HG03103 (cell line): ENCODE measurements at regions not wholly inside any gene's neighbourhood (a gene's known extent, or its start where the extent isn't known, plus 50 kb on each side); places are given as distances from the start of the nearest gene placed in this dataset.

Source experiments
- ATAC-seq: cut with Tn5 transposase; IDR thresholded peaks from one replicate; pipeline ENCODE4 v1.9.1; 2021; ENCODE audit warnings: low read depth; ENCODE audit not compliant: unreplicated experiment

DNA sequence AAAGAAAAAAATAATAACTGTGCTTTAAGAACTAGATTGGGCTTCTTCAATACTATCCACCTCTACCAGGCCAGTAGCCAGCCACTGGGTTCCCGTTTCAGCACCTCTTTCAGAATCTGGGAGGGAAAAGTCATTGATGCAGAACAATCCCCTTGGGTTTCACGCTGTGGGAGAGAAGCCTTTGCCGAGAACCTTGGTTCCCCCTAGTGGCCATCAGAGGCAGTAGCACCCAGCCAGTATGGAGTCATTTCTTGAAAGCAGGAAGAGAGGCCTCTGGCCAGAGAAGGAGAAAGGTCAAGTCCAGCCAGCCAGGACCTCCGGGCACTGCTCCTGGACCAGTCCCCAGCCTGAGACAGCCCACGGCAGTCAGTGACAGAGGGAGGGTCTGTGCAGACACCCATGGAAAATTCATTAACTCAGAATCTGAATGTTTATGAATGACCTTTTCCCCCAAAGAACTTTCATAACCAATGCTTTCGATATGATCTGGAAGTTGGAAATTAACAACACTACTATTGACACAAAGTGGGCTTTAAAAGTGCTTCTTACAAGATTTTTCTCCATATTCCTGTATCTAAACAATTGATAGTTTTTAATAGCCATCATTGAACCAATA, 51.2 kb upstream of the CDH5 start:
- peak; percentile 93 for ATAC-seq

DNA sequence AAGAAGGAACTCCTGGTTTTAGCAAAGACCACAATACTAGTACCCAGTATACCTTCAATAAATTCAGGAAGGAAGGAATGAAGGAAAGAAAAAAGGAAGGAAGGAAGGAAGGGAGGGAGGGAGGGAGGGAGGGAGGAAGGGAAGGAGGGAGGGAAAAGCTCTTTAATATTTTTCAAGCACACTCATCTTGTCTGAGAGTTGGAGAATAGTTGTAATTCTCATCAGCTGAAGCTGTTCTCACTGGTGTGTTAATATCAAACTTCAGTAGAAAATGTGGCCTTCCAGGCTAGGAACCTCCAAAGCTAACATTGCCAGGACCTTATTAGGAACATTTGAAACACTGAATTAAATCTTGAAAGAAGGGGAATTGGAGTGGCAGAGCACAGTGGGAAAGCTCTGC, 55.2 kb upstream of the CDH5 start:
- no peak for ATAC-seq

DNA sequence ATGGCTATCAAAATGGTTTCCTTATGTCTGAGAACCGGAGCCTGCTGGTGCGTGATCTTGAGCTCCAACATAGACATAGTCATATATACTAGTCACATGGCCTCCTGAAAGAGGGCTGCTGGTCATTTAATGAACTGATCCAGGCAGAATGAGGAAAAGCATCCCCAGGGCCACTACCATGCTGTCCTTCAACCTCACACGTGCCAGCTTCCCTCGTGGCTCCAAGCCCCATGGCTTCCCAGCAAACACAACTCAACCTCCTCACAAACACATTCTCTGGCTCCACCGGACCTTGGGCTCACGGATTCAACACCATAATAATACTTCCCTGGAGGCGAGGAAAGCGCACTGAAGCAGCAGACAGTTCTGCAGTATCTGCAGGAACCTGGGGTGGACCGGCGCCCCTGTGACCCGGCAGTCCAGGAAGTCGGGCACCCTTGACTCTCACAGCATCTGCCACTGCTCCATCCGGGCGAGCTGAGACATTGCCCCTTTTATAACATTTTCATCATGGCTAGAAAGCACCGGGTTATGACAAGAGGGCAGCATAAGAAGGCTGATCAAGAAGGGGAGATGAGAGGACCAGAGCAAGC, 57.2 kb upstream of the CDH5 start:
- ATAC-seq: no peak

DNA sequence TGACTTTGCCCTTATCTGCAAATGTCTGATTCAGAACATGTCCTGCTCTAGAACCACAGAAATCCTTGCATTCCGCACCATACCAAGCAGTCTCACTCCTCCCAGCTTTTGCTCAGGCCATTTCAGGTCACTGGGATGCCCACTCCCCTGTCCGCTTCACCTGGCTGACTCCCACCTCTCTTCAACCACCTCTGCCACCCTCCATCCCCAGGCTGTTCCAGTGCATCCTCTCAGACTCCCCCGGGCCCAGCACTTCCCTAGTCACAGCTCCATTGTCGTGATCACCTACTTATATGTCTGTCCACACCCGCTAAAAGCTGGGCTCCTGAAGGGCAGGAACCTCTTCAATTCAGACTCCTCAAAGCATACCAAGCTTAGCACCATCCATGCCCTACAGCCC, 58.4 kb upstream of the CDH5 start:
- no peak for ATAC-seq

DNA sequence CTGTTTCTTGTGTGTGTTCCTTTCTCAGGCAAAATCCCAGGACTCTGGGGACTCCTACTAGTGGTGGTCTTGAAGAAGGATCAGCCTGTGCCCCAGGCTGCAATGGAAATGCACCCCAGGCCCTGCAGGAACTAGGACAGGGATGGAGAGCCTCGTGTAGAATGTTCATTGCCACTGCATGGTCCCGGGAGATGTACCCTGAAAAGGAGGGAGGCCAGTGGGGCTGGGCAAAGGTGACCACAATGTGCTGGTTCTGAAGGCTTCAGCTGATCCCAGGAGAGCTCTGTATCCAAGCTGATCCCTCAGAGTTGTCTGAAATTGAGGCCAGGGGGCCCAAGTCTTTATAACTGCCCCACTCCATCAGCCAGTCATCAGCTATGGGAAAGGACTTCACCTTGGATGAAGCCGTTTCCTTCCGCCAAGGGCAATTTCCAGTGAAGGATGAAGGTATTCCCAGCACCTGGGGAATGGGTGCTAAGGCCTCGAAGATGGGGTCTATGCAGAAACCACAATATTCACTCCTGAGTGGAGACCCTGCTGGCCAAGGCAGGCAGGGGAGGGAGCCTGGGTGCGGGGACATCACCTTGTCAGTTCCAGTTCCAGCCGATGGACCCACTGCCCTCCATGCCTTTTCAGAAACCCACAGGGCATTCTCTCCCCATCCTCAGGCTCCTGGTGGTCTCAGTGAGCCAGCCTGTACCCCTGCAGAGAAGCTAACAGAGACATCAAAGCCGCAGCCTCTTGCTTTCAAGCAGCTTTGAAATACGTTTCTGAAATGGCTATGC, 59.9 kb upstream of the CDH5 start:
- no peak for ATAC-seq

DNA sequence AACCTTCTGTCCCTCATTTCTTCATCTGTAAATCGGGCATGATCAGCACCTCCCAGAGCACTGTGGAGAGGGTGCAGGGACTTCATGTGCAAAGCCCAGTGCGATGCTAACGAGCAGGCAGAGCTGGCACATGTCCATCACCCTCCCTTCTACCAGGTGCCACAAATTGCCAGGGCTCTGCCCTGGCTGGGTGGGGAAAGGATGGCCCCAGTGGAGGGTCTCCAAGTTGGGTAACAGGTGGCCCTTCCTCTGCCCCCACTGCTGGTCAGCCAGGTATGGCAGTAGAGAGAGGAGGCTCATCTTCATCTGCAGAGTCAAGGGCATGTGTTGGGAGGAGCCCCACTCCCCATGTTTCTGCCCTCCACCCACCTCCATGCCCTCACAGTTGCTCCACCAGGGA, 61.5 kb upstream of the CDH5 start:
- ATAC-seq: no peak

DNA sequence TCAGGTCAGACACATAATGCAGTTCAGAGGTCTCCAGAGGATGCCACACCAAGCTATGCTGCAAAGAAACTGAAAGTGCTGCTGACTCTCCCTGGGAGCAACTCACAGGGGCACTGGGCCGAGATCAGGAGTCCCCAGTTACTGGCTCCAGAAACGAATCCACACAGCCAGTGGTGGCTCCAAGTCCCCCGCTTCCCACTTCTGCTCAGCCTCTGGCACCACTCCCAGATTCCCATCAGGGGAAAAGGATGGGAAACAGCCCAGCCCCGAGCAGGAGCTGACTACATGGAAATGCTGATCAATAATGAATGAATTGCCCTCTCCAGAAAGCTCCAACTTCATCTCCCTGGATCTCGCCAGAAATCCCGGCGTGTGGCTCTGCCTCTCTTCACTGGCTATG, 62.3 kb upstream of the CDH5 start:
- ATAC-seq: no peak

DNA sequence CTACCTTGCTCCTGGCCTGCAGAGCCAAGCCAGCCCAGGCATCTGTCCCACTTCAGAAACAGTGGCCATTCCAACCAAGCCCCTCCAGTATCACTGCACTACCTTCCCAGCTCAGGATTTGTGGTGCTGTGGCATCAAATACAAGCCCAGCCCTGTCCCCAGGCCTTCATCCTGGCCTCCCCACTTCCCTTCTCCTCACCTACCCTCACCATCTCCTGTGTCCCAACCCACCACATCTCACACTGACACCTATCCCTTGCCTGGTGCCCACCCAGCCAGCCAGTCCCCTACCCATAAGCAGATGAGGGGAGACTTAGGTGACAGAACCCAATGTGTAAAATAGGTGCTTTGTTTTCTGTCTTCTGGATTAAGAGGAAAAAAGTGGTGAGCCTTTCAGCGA, 66.0 kb upstream of the CDH5 start:
- ATAC-seq: no peak

DNA sequence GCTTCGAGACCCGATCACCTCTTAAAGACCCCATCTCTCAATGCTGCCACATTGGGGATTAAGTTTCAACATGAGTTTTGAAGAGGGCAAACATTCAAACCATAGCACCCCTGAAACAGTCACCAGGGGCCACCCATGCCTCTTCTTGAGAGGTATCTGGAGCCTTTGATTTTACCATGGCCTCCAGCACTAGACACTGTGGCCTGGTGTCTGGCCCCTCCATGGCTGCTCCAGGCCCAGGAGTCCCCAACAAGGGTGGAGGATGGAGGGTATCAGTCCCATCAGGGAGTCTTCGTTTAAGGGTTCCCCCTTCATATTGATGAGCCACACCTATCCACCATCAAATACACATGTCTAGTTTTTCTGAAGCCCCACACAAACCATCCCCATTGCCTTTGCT, 66.5 kb upstream of the CDH5 start:
- no peak for ATAC-seq

DNA sequence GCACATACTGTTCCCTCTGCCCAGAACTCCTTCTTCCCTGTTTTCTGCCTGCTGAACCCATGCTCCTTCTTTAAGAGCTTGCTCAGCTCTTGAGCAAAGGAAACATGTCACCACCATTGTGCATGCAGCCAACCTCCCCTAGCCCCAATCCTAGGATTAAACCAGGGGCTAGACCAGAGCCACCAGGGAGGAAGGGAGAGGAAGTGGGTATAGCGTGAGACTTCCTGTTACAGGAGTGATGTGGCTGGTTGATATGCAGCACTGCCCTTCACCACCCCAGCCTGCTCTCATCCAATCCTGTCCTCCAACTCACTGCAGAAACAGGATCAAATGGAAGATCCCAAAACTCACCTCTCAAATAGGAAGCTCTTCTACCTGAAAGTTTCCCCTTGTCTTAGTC, 67.1 kb upstream of the CDH5 start:
- no peak for ATAC-seq

DNA sequence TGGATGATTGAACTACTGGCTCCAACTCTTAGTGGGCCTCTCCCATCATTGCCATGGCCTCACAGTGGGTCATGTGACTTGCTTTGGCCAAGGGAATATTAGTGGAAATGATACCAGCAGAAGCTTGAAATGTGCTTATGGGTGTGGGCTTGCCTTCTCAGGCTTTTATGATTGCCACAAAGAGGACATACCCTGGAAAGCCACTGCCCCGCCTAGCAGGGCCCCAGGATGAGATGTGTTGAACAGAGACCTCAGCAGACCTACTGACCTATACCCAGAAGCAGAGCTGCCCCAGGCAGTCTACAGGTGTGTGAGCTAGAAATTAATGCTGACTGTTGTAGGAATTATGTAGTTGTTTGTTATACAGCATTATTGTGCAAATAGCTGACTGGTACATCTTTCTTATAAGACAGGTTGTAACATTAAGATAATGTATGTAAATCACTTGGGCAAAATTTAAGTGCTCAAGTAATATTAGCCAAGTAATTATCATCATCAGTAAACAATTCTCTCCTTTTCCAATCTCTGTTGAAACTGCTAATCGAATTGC, 67.8 kb upstream of the CDH5 start:
- ATAC-seq: no peak

DNA sequence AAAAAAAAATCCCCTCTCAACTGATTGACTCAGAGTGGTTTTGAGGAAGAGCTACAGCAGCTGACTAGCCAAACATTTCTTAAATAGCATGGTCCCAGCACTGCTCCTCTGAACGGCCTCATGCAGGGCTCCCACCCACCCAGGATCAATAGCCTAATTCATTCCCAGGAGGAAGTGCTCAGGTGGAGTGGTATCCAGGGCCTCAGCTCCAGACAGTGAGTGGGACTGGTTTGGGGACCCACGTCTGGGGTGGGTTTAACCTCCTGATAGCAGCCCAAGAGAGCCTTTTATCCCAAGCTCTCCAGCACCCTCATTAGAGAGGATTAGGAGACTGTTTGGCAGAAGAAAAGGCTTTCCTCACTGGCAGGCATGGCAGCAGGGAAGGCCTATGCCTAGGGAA, 68.5 kb upstream of the CDH5 start:
- ATAC-seq: no peak

DNA sequence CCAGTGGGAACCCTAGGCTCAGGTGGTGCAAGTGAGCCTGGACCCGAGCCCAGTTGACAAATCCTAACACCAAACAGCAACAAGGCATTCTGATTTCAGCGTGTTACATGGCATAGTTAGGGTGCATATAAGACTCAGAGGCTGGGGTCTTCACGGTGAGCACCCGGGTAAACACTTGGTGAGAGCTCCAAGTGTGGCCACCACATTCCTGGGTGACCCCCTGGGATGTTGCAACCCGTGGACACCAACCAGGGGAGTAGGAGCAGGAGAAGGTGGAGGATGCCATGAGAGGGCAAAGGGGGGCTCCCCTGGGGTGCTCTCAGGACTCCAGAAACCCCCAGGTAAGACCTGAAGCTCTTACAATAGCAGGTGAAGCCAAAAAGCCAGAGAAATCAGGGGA, 69.9 kb upstream of the CDH5 start:
- no peak for ATAC-seq

DNA sequence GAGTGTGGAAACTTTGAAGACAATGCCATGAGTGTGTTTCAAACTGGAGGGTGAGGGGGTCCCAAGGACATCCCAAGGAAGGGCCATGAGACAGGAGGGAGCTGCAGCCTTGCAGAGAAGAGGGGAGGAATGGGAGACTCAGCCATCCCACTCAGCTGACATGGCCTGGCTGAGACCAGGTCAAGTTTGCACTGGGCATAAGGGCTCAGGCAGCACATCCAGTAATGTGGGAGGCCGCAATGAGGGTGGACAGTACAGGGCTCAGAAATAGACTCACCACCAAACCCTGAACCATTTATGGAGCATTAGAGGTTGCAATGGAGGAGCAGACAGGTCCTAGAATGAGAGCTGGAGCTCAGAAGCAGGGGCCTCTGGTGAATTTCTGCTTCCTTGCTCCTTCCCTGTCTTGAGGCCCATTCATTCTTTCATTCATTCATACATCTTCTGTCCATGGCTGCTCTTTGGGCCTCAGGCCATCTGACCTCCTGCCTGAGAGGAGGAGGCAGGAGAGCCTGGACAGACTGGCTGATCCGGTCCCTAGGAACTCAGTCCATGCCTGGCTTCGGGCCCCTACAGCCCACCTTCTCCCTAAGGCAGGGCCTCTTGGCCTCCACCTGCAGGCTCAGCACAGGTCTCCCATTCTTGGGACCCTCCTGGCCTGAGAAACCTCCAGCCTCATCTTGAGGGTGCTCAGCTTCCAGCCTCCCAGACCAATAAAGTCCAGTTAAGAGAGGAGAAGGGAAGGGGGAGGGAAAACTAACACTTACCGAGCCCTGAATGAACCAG, 70.5 kb upstream of the CDH5 start:
- ATAC-seq: no peak

DNA sequence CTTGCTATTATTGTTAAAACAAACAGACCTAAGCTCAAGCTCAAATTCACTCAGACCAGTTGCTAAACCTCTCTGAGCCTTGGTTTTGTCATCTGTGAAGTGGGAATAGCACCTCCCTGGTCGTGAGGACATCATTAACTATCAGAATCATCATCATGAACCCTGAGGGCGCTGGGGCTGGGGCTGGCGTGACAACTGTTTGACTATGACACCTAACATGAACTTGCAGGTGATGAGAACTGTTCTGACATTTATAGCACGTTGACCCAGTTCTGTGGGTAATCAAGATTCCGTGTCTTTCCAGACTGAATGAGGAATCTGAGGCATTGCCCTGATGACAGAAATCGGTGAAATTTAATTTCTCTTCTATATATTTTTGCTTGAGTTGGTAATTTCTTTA, 71.3 kb upstream of the CDH5 start:
- no peak for ATAC-seq

DNA sequence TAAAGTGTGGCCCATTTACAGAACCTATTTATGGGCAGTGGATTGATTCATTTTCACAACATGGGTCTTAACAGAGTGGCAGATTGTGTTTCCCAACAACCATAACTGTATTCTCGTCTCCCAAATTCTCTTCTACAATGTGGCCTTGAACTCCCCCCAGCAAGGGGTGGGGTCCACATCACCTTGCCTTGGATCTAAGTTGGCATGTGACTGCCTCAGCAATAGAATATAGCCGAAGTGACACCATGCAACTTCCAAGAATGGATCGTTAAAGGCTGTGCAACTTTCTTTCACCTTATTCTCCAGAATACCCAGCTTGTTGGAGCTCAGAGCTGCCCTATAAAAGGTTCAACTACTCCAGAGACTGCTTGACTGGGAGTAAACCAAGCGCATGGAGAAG, 72.0 kb upstream of the CDH5 start:
- ATAC-seq: no peak

DNA sequence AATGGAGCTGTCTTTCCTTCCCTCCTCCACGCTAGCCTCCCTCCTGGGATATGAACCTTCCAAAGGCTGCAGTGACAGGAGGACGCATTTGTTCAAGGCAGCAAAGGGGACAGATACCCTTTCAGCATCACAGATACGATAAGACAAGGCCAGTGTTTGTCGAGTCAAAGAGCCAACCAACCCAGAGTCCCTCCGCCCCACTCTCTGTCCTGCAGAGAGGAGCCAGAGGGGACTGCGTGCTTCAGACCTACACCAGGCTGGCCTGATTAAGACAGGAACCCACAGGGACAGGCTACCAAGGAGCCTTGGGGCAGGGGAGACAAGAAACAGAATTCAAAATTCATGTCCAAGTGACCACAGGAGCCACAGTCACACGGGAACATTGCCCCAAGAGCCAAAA, 72.6 kb upstream of the CDH5 start:
- no peak for ATAC-seq

DNA sequence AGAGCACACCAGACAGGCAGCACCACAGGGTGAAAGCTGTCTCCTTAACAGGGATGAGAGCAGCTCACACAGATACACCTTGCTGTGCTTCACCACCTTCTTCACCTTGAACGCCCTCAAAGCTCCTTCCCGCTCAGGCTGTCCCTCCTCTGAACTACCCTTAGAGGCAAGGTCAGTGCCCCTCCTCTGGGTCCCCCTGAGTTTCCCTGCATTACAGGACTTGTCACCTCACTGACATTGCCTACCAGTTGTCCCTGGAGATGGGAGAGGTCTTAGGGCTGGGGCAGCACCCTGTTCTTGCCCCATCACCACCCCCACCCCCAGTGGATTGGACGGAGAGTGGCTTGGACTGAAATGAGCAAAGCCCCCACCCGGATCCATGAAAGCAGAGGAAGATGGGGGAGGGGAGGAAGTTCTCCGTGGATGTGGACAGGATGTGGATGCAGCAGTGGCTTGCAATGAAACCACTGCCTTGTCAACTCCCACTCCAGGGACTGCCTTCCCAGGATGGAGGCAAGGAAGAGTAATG, 73.2 kb upstream of the CDH5 start:
- no peak for ATAC-seq

DNA sequence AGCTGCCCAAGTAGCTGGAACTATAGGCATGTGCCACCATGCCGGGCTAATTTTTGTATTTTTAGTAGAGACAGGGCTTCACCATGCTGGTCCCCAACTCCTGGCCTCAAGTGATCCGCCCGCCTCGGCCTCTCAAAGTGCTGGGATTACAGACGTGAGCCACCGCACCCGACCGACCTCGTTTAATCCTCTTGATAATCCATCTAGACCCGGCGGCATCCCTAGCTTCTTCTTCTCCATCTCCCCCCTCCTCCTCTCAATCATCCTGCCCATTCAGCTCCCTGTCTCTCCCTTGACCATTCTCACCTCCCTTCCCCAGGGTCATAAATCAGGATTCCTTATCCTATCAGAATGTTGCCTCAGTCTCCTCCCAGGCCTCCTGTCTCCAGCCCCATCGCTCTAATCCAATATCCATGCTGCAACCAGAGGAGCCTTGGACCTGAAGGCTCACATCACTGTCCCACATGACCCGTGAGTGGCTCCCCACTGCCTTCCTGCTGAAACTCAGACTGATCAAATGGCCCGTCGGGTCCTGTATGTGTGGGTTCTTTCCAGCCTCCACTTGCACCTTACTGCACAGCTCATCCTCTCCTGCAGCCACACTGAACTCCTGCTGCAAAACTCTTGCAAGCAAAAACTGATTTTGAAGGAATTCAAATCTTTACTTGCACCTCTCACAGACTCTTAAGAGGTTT, 74.1 kb upstream of the CDH5 start:
- no peak for ATAC-seq

DNA sequence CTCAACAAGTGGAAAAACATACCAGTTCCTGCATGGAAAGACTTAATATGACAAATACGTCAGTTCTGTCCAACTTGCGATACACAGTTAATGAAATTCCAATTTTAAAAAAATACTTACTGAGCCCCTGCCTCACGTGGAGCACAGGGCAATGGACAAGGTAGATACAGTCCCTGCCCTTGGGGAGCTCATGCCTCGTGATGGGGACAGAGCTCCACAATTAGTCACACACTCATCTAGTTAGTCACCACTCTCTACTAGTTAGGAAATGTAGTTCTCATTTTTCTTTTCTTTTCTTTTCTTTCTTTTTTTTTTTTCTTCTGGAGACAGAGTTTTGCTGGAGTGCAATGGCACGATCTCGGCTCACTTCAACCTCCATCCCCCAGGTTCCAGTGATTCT, 74.7 kb upstream of the CDH5 start:
- no peak for ATAC-seq
